Right lobe of liver (tissue), 4 donors: ENCODE measurements at regions not wholly inside any gene's neighbourhood (a gene's known extent, or its start where the extent isn't known, plus 50 kb on each side); places are given as distances from the start of the nearest gene placed in this dataset.

ENCODE experiments used
- POLR2A ChIP-seq: fragments of 450-650 bp; IDR thresholded peaks from one replicate; pipeline ENCODE4 v1.6.1; 2017; ENCODE audit warnings: antibody characterized with exemption, mild to moderate bottlenecking
- TF ChIP-seq, protein P1 (sequence below), 4 donors: fragments of 200-600 bp in 3 of 4; fragments of 450-650 bp in 1 of 4; IDR thresholded peaks; one replicate each; pipeline versions ENCODE4 v1.5.1 to v1.8.0; 2016 to 2022; ENCODE audit warnings: antibody characterized with exemption in 4 of 4, mild to moderate bottlenecking in 2 of 4
- donor health status: DM: no; HTN: no; CAD: no.
- donor health status: DM: no; HTN: no; CAD: no.
- donor health status: DM: no; HTN: yes; CAD: no.

- TF ChIP-seq POLR2A: no peak
- TF ChIP-seq, protein P1, sequence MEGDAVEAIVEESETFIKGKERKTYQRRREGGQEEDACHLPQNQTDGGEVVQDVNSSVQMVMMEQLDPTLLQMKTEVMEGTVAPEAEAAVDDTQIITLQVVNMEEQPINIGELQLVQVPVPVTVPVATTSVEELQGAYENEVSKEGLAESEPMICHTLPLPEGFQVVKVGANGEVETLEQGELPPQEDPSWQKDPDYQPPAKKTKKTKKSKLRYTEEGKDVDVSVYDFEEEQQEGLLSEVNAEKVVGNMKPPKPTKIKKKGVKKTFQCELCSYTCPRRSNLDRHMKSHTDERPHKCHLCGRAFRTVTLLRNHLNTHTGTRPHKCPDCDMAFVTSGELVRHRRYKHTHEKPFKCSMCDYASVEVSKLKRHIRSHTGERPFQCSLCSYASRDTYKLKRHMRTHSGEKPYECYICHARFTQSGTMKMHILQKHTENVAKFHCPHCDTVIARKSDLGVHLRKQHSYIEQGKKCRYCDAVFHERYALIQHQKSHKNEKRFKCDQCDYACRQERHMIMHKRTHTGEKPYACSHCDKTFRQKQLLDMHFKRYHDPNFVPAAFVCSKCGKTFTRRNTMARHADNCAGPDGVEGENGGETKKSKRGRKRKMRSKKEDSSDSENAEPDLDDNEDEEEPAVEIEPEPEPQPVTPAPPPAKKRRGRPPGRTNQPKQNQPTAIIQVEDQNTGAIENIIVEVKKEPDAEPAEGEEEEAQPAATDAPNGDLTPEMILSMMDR (IDR thresholded peaks at IDR 0.05): no peak
Observed at GRCh38 chr1:14242870-14243269, 355.6 kb upstream of the KAZN start.
